ENCODE measurements at regions not wholly inside any gene's neighbourhood (a gene's known extent, or its start where the extent isn't known, plus 50 kb on each side); places are given as distances from the start of the nearest gene placed in this dataset.
"Not testable (repeated sequence)": the region's sequence is repeated elsewhere in the genome, so short reads cannot be mapped to it uniquely, and the experiment has no call there.

DNA sequence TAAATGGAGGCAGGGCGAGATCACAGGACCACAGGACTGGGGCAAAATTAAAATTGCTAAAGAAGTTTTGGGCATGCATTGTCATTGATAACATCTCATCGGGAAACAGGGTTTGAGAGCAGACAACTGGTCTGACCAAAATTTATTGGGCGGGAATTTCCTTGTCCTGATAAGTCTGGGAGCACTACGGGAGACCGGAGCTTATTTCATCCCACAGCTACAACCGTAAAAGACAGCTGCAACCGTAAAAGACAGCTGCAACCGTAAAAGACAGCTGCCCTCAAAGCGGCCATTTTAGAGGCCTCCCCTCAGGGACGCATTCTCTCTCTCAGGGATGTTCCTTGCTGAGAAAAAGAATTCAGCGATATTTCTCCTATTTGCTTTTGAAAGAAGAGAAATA, 170.4 kb upstream of the NPAP1 start:
- not testable (repeated sequence) for DNase-seq (ENCODE audit: low spot score)

GRCh38 chr15:24509714-24510113, 165.9 kb upstream of the NPAP1 start:
- not testable (repeated sequence) for DNase-seq (ENCODE audit: low spot score)

DNA sequence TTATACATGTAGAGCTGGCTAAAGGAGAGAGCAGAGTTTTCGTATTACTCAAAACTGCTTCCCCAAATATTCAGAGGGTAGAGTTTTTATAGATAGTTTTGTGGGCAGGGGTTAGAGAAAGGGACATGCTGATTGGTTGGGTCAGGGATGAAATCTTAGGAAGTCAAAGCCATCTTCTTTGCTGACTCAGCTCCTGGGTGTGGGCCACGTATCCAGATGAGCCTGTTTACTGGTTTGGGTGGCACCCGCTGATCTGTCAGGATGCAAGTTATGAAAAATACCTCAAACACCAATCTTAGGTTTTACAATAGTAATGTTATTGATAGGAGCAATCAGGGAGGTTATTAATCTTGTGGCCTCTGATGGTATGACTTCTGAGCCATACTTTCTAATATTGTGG, 164.0 kb upstream of the NPAP1 start:
- DNase-seq (ENCODE audit: low spot score): not testable (repeated sequence)

DNA sequence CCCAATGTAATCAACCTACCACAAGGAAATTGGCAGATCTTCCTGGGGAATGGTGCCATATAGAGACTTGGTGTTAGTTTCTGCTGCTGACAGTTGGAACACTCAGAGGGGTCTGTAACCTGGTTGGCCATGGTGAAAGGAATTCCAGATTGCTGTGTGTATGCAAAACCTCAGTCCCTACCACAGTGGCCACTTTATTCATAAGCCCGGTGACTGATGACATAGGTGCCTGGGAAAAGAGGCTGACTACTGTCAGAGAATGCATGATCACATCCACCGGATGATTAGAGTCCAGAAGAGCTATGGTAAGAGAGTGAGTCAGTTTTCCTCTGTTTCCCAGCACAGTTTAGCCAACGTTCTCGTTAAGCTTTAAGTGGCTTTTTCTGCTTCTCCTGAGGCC, 156.8 kb upstream of the NPAP1 start:
- not testable (repeated sequence) for DNase-seq (ENCODE audit: low spot score)

DNA sequence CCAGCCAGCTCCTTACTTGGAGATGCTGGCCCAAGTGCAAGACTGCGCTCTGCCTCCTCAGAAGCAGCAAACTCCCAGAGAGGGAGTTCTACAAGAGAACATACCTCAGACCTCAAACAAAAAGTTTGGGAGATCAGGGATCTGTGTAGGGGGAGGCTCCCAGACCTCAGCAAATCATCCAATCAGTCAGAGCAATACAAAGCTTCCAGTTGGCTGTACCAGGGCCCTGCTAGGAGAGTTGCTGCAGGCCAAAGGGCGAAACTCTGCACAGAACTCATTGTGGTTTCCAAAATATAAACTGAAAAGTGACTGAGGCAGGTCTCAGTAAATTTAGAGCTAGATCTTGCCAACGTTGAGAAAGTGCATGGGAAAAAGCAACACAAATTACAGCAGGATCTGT, 144.3 kb upstream of the NPAP1 start:
- DNase-seq (ENCODE audit: low spot score): not testable (repeated sequence)

DNA sequence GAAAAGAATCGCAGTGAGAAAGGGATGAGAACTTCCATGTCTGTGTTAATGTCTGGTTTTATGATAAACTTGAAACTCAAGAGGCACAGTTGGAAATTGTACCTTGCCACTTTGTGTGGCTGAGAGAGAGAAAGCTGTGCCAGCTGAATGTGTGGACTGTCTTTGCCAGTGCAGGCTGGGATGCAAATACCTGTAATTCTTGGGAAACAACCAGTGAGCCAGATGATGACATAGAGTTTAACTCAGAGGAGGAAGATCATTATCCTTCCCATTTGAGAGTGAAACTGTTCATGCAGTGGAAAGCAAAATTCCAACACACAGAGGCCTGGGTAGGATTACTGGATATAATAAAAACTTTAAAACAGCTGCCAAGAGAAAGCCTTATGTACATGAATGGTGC, 141.5 kb upstream of the NPAP1 start:
- DNase-seq (ENCODE audit: low spot score): not testable (repeated sequence)

DNA sequence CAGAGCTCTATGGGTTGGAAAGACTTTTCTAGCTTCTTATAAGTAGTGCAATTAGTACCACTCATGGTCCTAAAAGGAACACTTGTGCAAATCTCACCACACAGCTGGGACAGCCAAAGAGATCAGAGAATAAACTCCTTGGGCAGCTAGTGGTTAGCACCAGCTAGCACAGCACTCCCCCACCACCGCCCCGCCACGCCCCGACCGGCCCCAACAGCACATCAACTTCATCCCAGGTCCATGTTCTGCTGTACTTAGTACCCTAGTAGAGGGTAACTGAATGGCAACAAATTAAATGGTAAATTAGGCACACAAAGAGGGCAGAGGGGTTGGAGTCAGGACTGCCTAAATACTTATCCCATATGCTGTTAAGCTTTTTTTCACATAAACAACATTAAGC, 118.3 kb upstream of the NPAP1 start:
- not testable (repeated sequence) for DNase-seq (ENCODE audit: low spot score)

DNA sequence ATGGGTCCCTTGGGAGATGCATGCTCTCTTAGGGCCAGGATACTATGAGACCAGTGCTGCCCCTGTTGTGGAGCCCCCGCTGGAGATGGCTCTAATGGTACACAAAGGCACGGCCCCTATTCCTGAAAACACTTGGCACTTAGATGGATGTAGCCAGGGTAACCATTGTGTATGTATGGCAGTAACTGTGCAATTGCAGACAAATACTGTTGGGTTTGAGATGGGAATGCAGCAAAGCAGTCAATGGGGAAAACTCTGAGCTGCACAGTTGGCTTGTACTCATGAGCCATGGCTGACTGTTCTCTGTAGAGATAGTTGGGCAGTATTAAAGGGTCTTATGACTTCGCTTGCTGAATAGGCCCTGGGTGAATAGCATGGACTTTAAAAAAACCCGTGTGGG, 67.9 kb upstream of the NPAP1 start:
- no peak for DNase-seq (ENCODE audit: low spot score)

GRCh38 chr15:24617646-24618045, 57.9 kb upstream of the NPAP1 start:
- no peak for DNase-seq (ENCODE audit: low spot score)

DNA sequence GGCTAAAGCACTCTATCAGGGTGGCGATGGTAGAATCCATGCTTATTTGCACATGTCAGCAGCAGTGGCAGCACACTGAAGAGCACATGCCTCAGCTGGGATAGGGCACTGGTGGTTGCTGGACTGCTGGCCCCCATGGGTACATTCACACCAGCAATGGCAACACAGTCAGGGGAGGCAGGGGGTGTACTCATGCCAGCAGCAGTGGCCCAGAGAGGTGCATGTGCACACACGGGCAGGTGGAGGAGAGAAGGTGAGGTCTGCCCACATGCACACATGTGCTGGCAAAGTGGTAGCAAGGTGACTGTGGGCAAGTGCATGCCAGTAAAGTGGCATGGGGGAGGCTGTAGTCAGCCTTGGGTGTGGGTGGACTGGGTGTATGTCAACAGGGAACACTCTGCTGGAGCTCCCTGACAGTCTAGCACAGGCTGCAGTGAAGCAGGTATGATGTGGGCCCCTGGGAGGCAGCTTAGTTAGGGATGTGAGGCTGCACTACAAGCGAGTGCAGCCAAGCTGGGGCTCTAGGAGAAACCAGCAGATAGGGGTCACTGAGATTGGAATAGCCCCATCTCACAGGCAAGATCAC, 53.9 kb upstream of the NPAP1 start:
- no peak for DNase-seq (ENCODE audit: low spot score)
